ENCODE measurements at regions not wholly inside any gene's neighbourhood (a gene's known extent, or its start where the extent isn't known, plus 50 kb on each side); places are given as distances from the start of the nearest gene placed in this dataset.
A peak's percentile ranks its signal among the peaks of the same experiment; 100 is the strongest.

- Mint-ChIP-seq H3K9me3 (peaks cover 21% of the 10 kb centered on the region), H3K4me1 (ENCODE audit: low read depth) (peaks cover 29% of the 10 kb centered on the region), H3K27me3 (peaks cover 12% of the 10 kb centered on the region), H3K36me3 (ENCODE audit: low read depth) (no peaks in the 10 kb centered on the region), H3K4me3 (no peak overlapping the region), H3K27ac (no peak overlapping the region)
- intact Hi-C loops (cut with micrococcal nuclease) = no loop called here
These were observed 268.1 kb downstream of the NDUFA10 start for GRCh38 chr2:239756790-239757760.

- no peak overlapping the region for H3K27ac Mint-ChIP-seq
- H3K36me3 Mint-ChIP-seq (ENCODE audit: low read depth) = no peaks in the 10 kb centered on the region
- intact Hi-C loops (cut with micrococcal nuclease) = no loop called here
- peaks cover 38% of the 10 kb centered on the region for H3K4me1 Mint-ChIP-seq (ENCODE audit: low read depth)
- H3K4me3 Mint-ChIP-seq = no peak overlapping the region
- peaks cover 20% of the 10 kb centered on the region for H3K9me3 Mint-ChIP-seq
- peaks cover 11% of the 10 kb centered on the region for H3K27me3 Mint-ChIP-seq
These were observed 268.9 kb downstream of the NDUFA10 start for GRCh38 chr2:239756031-239756789.

GRCh38 chr2:239753401-239753837 lies 271.7 kb downstream of the NDUFA10 start:
- intact Hi-C loops (cut with micrococcal nuclease) = no loop called here

GRCh38 chr2:239752951-239753350 lies 272.2 kb downstream of the NDUFA10 start:
- intact Hi-C loops (cut with micrococcal nuclease) = no loop called here
- Mint-ChIP-seq H3K27me3 (peaks cover 12% of the 10 kb centered on the region), H3K4me3 (no peak overlapping the region), H3K27ac (no peak overlapping the region), H3K36me3 (ENCODE audit: low read depth) (no peaks in the 10 kb centered on the region), H3K9me3 (peaks cover 8% of the 10 kb centered on the region), H3K4me1 (ENCODE audit: low read depth) (peaks cover 47% of the 10 kb centered on the region)

More at GRCh38 chr2:239753401-239753837, 271.7 kb downstream of the NDUFA10 start:
- H3K27me3 Mint-ChIP-seq = peaks cover 12% of the 10 kb centered on the region
- no peaks in the 10 kb centered on the region for H3K36me3 Mint-ChIP-seq (ENCODE audit: low read depth)
- no peak overlapping the region for H3K27ac Mint-ChIP-seq
- peaks cover 8% of the 10 kb centered on the region for H3K9me3 Mint-ChIP-seq
- H3K4me3 Mint-ChIP-seq = no peak overlapping the region
- H3K4me1 Mint-ChIP-seq (ENCODE audit: low read depth) = peaks cover 42% of the 10 kb centered on the region

GRCh38 chr2:239751679-239752355 lies 273.3 kb downstream of the NDUFA10 start:
- H3K27me3 Mint-ChIP-seq = peaks cover 5% of the 10 kb centered on the region

GRCh38 chr2:239750929-239751678 lies 274.0 kb downstream of the NDUFA10 start:
- no peak overlapping the region for H3K27ac Mint-ChIP-seq
- H3K9me3 Mint-ChIP-seq = peaks cover 8% of the 10 kb centered on the region
- intact Hi-C loops (cut with micrococcal nuclease) = no loop called here
- peaks cover 44% of the 10 kb centered on the region for H3K4me1 Mint-ChIP-seq (ENCODE audit: low read depth)
- H3K4me3 Mint-ChIP-seq = no peak overlapping the region
- no peaks in the 10 kb centered on the region for H3K36me3 Mint-ChIP-seq (ENCODE audit: low read depth)
- peaks cover 4% of the 10 kb centered on the region for H3K27me3 Mint-ChIP-seq

More at GRCh38 chr2:239751679-239752355, 273.3 kb downstream of the NDUFA10 start:
- intact Hi-C loops (cut with micrococcal nuclease) = no loop called here
- peaks cover 8% of the 10 kb centered on the region for H3K9me3 Mint-ChIP-seq
- H3K27ac Mint-ChIP-seq = no peak overlapping the region
- H3K36me3 Mint-ChIP-seq (ENCODE audit: low read depth) = no peaks in the 10 kb centered on the region
- peak overlapping the region; percentile 7 for H3K4me3 Mint-ChIP-seq
- H3K4me1 Mint-ChIP-seq (ENCODE audit: low read depth) = peaks cover 47% of the 10 kb centered on the region

GRCh38 chr2:239750045-239750835 lies 274.9 kb downstream of the NDUFA10 start:
- intact Hi-C loops (cut with micrococcal nuclease) = no loop called here
- no peaks in the 10 kb centered on the region for H3K36me3 Mint-ChIP-seq (ENCODE audit: low read depth)
- peaks cover 5% of the 10 kb centered on the region for H3K27me3 Mint-ChIP-seq
- peaks cover 8% of the 10 kb centered on the region for H3K9me3 Mint-ChIP-seq
- peaks cover 44% of the 10 kb centered on the region for H3K4me1 Mint-ChIP-seq (ENCODE audit: low read depth)
- no peak overlapping the region for H3K4me3 Mint-ChIP-seq
- peak overlapping the region; percentile 9 for H3K27ac Mint-ChIP-seq

- intact Hi-C loops (cut with micrococcal nuclease) = no loop called here
These were observed 275.8 kb downstream of the NDUFA10 start for GRCh38 chr2:239749272-239749873.

GRCh38 chr2:239748811-239749210 lies 276.3 kb downstream of the NDUFA10 start:
- Mint-ChIP-seq H3K36me3 (ENCODE audit: low read depth) (no peaks in the 10 kb centered on the region), H3K4me1 (ENCODE audit: low read depth) (peaks cover 44% of the 10 kb centered on the region)
- intact Hi-C loops (cut with micrococcal nuclease) = no loop called here

More at GRCh38 chr2:239749272-239749873, 275.8 kb downstream of the NDUFA10 start:
- Mint-ChIP-seq H3K36me3 (ENCODE audit: low read depth) (no peaks in the 10 kb centered on the region), H3K4me1 (ENCODE audit: low read depth) (peaks cover 44% of the 10 kb centered on the region), H3K27me3 (peaks cover 5% of the 10 kb centered on the region), H3K27ac (no peak overlapping the region), H3K9me3 (peaks cover under 1% of the 10 kb centered on the region), H3K4me3 (no peak overlapping the region)

GRCh38 chr2:239747771-239748170 lies 277.4 kb downstream of the NDUFA10 start:
- no peaks in the 10 kb centered on the region for H3K9me3 Mint-ChIP-seq
- no peak overlapping the region for H3K4me3 Mint-ChIP-seq
- H3K27me3 Mint-ChIP-seq = peaks cover 6% of the 10 kb centered on the region
- H3K4me1 Mint-ChIP-seq (ENCODE audit: low read depth) = peaks cover 34% of the 10 kb centered on the region
- H3K27ac Mint-ChIP-seq = no peak overlapping the region
- no peaks in the 10 kb centered on the region for H3K36me3 Mint-ChIP-seq (ENCODE audit: low read depth)
- intact Hi-C loops (cut with micrococcal nuclease) = no loop called here

More at GRCh38 chr2:239748811-239749210, 276.3 kb downstream of the NDUFA10 start:
- no peak overlapping the region for H3K4me3 Mint-ChIP-seq
- no peaks in the 10 kb centered on the region for H3K9me3 Mint-ChIP-seq
- no peak overlapping the region for H3K27ac Mint-ChIP-seq
- H3K27me3 Mint-ChIP-seq = peaks cover 5% of the 10 kb centered on the region

- Mint-ChIP-seq H3K4me1 (ENCODE audit: low read depth) (peaks cover 30% of the 10 kb centered on the region), H3K4me3 (no peak overlapping the region), H3K27ac (no peak overlapping the region), H3K36me3 (ENCODE audit: low read depth) (no peaks in the 10 kb centered on the region), H3K27me3 (peaks cover 9% of the 10 kb centered on the region), H3K9me3 (no peaks in the 10 kb centered on the region)
- intact Hi-C loops (cut with micrococcal nuclease) = no loop called here
These were observed 277.9 kb downstream of the NDUFA10 start for GRCh38 chr2:239747274-239747673.

GRCh38 chr2:239746559-239747246 lies 278.4 kb downstream of the NDUFA10 start:
- H3K27me3 Mint-ChIP-seq = peaks cover 9% of the 10 kb centered on the region
- intact Hi-C loops (cut with micrococcal nuclease) = no loop called here
- H3K4me3 Mint-ChIP-seq = no peak overlapping the region
- no peaks in the 10 kb centered on the region for H3K9me3 Mint-ChIP-seq
- peaks cover 24% of the 10 kb centered on the region for H3K4me1 Mint-ChIP-seq (ENCODE audit: low read depth)
- no peak overlapping the region for H3K27ac Mint-ChIP-seq
- H3K36me3 Mint-ChIP-seq (ENCODE audit: low read depth) = no peaks in the 10 kb centered on the region

Measured in dendritic cell treated with granulocyte-macrophage colony-stimulating factor and Interleukin-4, amounts not matched to agents 40 ng/mL and 50 ng/mL, for 4 days (primary cell).